ENCODE measurements at regions not wholly inside any gene's neighbourhood (a gene's known extent, or its start where the extent isn't known, plus 50 kb on each side); places are given as distances from the start of the nearest gene placed in this dataset.

DNA sequence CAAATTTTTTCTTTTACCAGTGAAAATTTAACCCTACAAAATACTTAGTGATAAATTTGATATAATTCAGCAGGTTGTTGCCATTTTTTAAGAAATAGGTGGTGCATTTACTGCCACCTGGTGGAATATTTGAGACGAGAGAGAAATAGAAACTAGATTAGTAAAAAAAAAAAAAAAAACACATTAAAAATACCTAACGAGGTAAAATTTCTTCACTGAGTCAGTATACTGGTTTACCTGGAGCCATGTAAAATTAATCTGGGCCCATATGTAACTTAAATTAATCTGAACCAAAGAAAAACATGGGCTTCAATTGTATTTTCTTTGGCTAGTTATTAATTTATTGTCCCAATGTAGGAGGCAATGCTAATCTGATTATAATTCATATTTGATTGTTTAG lies 520.8 kb downstream of the EPM2A start:
- TF ChIP-seq POLR2AphosphoS5 (IDR thresholded peaks at IDR 0.05) (no peak), POLR2A (IDR thresholded peaks at IDR 0.05) (no peak)
- TF ChIP-seq, protein P1, sequence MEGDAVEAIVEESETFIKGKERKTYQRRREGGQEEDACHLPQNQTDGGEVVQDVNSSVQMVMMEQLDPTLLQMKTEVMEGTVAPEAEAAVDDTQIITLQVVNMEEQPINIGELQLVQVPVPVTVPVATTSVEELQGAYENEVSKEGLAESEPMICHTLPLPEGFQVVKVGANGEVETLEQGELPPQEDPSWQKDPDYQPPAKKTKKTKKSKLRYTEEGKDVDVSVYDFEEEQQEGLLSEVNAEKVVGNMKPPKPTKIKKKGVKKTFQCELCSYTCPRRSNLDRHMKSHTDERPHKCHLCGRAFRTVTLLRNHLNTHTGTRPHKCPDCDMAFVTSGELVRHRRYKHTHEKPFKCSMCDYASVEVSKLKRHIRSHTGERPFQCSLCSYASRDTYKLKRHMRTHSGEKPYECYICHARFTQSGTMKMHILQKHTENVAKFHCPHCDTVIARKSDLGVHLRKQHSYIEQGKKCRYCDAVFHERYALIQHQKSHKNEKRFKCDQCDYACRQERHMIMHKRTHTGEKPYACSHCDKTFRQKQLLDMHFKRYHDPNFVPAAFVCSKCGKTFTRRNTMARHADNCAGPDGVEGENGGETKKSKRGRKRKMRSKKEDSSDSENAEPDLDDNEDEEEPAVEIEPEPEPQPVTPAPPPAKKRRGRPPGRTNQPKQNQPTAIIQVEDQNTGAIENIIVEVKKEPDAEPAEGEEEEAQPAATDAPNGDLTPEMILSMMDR (IDR thresholded peaks at IDR 0.05), result peak; percentile 43 to 61 (median 46)

Data from gastroesophageal sphincter (tissue), 3 donors.